Psoas muscle (tissue), 7 donors: ENCODE measurements at regions not wholly inside any gene's neighbourhood (a gene's known extent, or its start where the extent isn't known, plus 50 kb on each side); places are given as distances from the start of the nearest gene placed in this dataset.

Source experiments
- ATAC-seq, 4 donors: fragments of 200-7000 bp; cut with Tn5 transposase; one replicate each; pipeline ENCODE4 v1.9.1; 2020; ENCODE audit warnings: moderate library complexity in 3 of 4, mild to moderate bottlenecking in 2 of 4
- DNase-seq, 2 donors: peaks; one replicate each; pipeline ENCODE4 v3.0.0-alpha.2; 2020
- H3K27ac ChIP-seq: fragments of 200-600 bp; one replicate; pipeline ENCODE4 v1.8.0; 2022
- H3K27me3 ChIP-seq, 3 donors: fragments of 200-600 bp in 1 of 3; one replicate each; pipeline versions ENCODE4 v1.6.1 to v1.8.0; 2013 to 2022; ENCODE audit warnings: low read length in 2 of 3, mild to moderate bottlenecking in 2 of 3, moderate library complexity in 1 of 3; ENCODE audit not compliant: insufficient read depth in 3 of 3
- H3K36me3 ChIP-seq, 2 donors: fragments of 200-600 bp in 1 of 2; one replicate each; pipeline versions ENCODE4 v1.6.1 to v1.8.0; 2013 to 2022; ENCODE audit warnings: low read depth in 1 of 2, mild to moderate bottlenecking in 1 of 2, moderate library complexity in 1 of 2; ENCODE audit not compliant: insufficient read depth in 1 of 2
- H3K4me1 ChIP-seq: fragments of 200-600 bp; one replicate; pipeline ENCODE4 v1.8.0; 2022
- H3K4me3 ChIP-seq: fragments of 200-600 bp; one replicate; pipeline ENCODE4 v1.8.0; 2022; ENCODE audit warnings: mild to moderate bottlenecking
- H3K9me3 ChIP-seq: fragments of 200-600 bp; one replicate; pipeline ENCODE4 v1.8.0; 2022
- WGBS, 3 donors: extraction: QIAGEN DNeasy Blood & Tissue Kit; methylation state at CpG; one replicate each; pipeline versions ENCODE4 v1.1.6 to v1.1.7; 2013; 5-methylcytosine and 5-hydroxymethylcytosine counted together
- intact Hi-C, 2 donors: fragments of 100-400 bp; cut with DNase I; formaldehyde crosslinking; loops; one replicate each; pipeline versions ENCODE4 v1.11.0 to v1.14.2; 2022
- TF ChIP-seq, protein P1 (sequence below): fragments of 200-600 bp; IDR thresholded peaks from one replicate; pipeline ENCODE4 v1.8.0; 2022; ENCODE audit warnings: antibody characterized with exemption
- donor health status: healthy with polysubstance abuse.
- donor health status: DM: no; HTN: no; CAD: no; lungs with moderate emphysema.
- donor health status: Bipolar disorder and iron deficiency.
- donor health status: healthy.
- donor health status: DM: yes; HTN: yes; CAD: no.
- donor health status: DM: no; HTN: no; CAD: no.
- donor health status: DM: yes; HTN: yes; CAD: no.

DNA sequence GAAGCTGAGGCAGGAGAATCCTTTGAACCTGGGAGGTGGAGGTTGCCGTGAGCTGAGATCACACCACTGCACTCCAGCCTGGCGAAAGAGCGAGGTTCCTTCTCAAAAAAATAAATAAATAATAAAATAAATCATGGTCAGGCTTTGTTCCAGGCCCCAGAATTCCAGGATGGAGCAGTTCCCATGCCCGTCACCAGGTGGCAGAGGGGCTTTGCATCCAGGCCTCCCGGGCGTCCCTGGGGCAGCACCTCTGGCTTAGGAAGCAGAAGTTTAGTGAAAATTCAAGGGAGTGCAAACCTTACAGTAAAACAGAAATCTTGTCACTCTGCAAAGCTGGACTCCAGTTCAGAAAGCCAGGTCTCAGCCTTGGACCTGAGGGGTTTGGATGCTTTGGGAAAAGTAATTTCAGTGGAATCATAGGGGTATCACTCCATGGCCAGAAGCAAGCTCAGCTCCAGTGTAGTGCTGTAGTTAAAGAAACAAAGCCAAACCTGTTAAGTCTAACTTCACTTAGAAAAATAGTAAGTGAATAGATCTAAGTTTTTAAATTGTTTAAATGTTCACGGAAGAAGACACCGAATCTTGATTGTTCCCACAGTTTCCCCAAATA, 512.7 kb downstream of the CMPK2 start:
- DNase-seq (peak; percentile 17 to 56), ATAC-seq (peak in 2 of 4 donors; percentile 57 to 67)
- TF ChIP-seq, protein P1, sequence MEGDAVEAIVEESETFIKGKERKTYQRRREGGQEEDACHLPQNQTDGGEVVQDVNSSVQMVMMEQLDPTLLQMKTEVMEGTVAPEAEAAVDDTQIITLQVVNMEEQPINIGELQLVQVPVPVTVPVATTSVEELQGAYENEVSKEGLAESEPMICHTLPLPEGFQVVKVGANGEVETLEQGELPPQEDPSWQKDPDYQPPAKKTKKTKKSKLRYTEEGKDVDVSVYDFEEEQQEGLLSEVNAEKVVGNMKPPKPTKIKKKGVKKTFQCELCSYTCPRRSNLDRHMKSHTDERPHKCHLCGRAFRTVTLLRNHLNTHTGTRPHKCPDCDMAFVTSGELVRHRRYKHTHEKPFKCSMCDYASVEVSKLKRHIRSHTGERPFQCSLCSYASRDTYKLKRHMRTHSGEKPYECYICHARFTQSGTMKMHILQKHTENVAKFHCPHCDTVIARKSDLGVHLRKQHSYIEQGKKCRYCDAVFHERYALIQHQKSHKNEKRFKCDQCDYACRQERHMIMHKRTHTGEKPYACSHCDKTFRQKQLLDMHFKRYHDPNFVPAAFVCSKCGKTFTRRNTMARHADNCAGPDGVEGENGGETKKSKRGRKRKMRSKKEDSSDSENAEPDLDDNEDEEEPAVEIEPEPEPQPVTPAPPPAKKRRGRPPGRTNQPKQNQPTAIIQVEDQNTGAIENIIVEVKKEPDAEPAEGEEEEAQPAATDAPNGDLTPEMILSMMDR = peak; percentile 66
- 41 to 53% (median 47%) methylated on average over 8 of the region's 8 CpGs for WGBS, 3 donors
- Histone ChIP-seq H3K27ac (no peak overlapping the region), H3K9me3 (no peaks in the 10 kb centered on the region), H3K36me3 (no peaks in the 10 kb centered on the region), H3K27me3 (no peaks in the 10 kb centered on the region), H3K4me3 (no peak overlapping the region), H3K4me1 (no peaks in the 10 kb centered on the region)
- intact Hi-C loops = loop anchor here (2.0 to 5.0 kb wide), 2 partner anchors 419 to 420 kb away; no protein-coding TSS in a partner anchor

DNA sequence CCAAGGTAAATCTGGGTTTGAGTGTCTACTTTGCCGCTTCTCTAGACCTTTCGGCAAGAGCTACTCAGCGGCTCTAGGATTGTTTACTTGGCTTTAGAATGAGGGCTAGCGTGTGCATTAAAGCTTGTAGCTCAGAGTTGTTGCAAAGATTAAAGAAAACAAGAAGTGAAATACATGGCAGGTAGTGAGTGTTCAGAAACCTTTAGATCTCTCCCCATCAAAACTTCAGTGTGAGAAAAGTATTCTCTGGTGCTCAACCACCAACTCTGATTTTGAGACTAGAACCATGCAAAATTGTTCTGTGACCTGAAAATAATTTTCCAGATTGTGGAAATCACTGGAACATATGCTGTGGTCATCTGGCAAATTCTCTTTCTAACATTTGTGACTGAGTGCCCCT, 512.0 kb downstream of the CMPK2 start:
- TF ChIP-seq, protein P1 = no peak
- Histone ChIP-seq H3K4me1 (no peaks in the 10 kb centered on the region), H3K27me3 (no peaks in the 10 kb centered on the region), H3K27ac (no peak overlapping the region), H3K36me3 (no peaks in the 10 kb centered on the region), H3K4me3 (no peak overlapping the region), H3K9me3 (no peaks in the 10 kb centered on the region)
- ATAC-seq (no peak), DNase-seq (no peak)
- intact Hi-C loops = loop anchor here (2.0 to 5.0 kb wide), 2 partner anchors 419 kb away; no protein-coding TSS in a partner anchor
- WGBS, 3 donors = 81 to 97% (median 96%) methylated on average over 4 of the region's 4 CpGs

DNA sequence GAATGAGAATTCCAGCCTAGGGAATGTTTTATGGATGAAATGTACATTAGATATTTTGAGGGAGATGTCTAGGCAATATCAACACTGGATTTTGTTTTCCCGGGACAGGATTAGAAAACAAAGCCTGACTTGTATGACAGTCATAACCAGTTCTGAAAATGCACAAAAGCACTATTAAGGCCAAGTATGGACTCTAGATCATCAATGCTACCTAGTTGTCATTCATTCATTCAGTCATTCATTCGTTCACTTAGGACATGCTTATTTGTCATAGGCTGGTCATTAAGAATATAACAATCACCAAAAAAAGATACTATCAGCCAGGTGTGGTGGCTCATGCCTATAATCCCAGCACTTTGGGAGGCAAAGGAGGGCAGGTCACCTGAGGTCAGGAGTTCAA, 511.2 kb downstream of the CMPK2 start:
- H3K27ac ChIP-seq = no peak overlapping the region
- no peaks in the 10 kb centered on the region for H3K4me1 ChIP-seq
- 72 to 90% (median 89%) methylated on average over 2 of the region's 2 CpGs for WGBS, 3 donors
- TF ChIP-seq, protein P1 = no peak
- ATAC-seq (no peak), DNase-seq (no peak)
- intact Hi-C loops = loop anchor here in 1 of 2 donors (5.0 kb wide), 1 partner anchor 418 kb away; no protein-coding TSS in a partner anchor
- no peaks in the 10 kb centered on the region for H3K36me3 ChIP-seq
- no peak overlapping the region for H3K4me3 ChIP-seq
- H3K27me3 ChIP-seq = no peaks in the 10 kb centered on the region
- H3K9me3 ChIP-seq = no peaks in the 10 kb centered on the region

DNA sequence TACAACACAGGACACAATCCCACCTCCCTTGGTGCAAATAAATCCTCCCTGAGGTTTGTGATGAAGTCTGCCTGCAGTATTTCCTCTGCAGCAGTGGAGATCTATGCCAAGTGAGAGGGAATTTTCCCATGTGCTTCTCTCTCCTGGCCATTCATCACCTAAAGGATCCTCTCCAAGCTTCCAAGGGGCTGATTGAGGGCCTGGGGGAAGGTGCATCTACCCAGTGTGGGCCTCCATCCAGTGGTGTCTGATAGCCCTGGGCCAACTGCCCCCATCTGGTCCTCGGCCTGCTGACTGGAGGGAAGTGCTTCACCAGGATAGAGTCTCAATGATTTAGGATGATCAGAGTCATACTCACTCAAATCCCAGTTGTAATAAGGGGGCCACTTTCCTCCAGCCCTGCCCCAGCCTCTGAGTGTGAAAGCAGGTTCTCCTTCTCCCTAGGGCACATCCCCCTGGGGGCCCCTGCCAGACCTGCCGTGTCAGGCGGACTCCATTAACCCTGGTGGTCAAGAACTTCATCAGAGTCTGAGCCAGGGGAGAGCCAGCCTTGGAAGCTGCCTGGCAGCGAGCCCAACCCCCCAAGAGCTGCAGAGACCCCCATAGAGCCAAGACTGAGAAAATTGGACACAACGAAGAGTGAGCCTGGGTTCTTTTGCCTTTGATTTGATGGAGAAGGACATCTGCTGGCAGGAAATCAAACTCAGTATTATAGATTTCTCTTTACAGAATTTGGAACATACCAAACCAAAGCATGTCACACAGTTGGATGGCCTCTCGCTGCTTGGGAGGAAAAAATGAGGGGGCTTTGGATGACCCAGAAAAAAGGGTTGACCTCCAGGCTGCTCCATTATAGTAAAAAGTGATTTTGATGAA, 509.6 kb downstream of the CMPK2 start:
- H3K36me3 ChIP-seq = no peaks in the 10 kb centered on the region
- intact Hi-C loops = no loop called here
- WGBS, 3 donors = 69 to 78% (median 74%) methylated on average over 6 of the region's 6 CpGs
- H3K9me3 ChIP-seq = no peaks in the 10 kb centered on the region
- no peak overlapping the region for H3K27ac ChIP-seq
- H3K27me3 ChIP-seq = no peaks in the 10 kb centered on the region
- TF ChIP-seq, protein P1 = no peak
- no peak for DNase-seq
- no peaks in the 10 kb centered on the region for H3K4me1 ChIP-seq
- H3K4me3 ChIP-seq = no peak overlapping the region
- ATAC-seq = no peak
